ENCODE measurements at regions not wholly inside any gene's neighbourhood (a gene's known extent, or its start where the extent isn't known, plus 50 kb on each side); places are given as distances from the start of the nearest gene placed in this dataset.

- no peak for TF ChIP-seq CTCF (conservative IDR thresholded peaks at IDR 0.05 in 1 of 2, IDR thresholded peaks at IDR 0.05 in 1 of 2; ENCODE audit: extremely low read depth in 1 of 2, insufficient read depth in 1 of 2, low read depth in 1 of 2, low read length in 2 of 2)
- TF ChIP-seq EZH2 (IDR thresholded peaks at IDR 0.05; ENCODE audit: borderline replicate concordance, low read length) = no peak
Measured at GRCh38 chr2:120904830-120905234, 169.2 kb downstream of the GLI2 start.

All from mammary epithelial cell (primary cell).